ENCODE measurements at regions not wholly inside any gene's neighbourhood (a gene's known extent, or its start where the extent isn't known, plus 50 kb on each side); places are given as distances from the start of the nearest gene placed in this dataset.

GRCh38 chr9:78612091-78612490, 315.2 kb downstream of the PSAT1 start:
- DNase-seq (ENCODE audit: low spot score) = no peak
- Histone ChIP-seq H3K4me3 (no peak overlapping the region), H3K9me3 (no peaks in the 10 kb centered on the region)

GRCh38 chr9:78613006-78613405, 316.1 kb downstream of the PSAT1 start:
- TF ChIP-seq CTCF (IDR thresholded peaks at IDR 0.05) = no peak
- Histone ChIP-seq H3K9me3 (no peaks in the 10 kb centered on the region), H3K4me3 (no peak overlapping the region), H3K36me3 (no peaks in the 10 kb centered on the region), H3K27me3 (no peaks in the 10 kb centered on the region), H3K4me1 (no peaks in the 10 kb centered on the region), H3K27ac (no peak overlapping the region)
- DNase-seq (ENCODE audit: low spot score) = no peak

More at GRCh38 chr9:78612091-78612490, 315.2 kb downstream of the PSAT1 start:
- Histone ChIP-seq H3K27ac (no peak overlapping the region), H3K27me3 (no peaks in the 10 kb centered on the region), H3K36me3 (no peaks in the 10 kb centered on the region), H3K4me1 (no peaks in the 10 kb centered on the region)
- no peak for TF ChIP-seq CTCF (IDR thresholded peaks at IDR 0.05)

GRCh38 chr9:78614892-78615291, 318.0 kb downstream of the PSAT1 start:
- Histone ChIP-seq H3K27me3 (no peaks in the 10 kb centered on the region), H3K9me3 (no peaks in the 10 kb centered on the region), H3K27ac (no peak overlapping the region), H3K36me3 (no peaks in the 10 kb centered on the region), H3K4me3 (no peak overlapping the region), H3K4me1 (no peaks in the 10 kb centered on the region)
- no peak for DNase-seq (ENCODE audit: low spot score)
- TF ChIP-seq CTCF (IDR thresholded peaks at IDR 0.05) = no peak

GRCh38 chr9:78615372-78615771, 318.4 kb downstream of the PSAT1 start:
- Histone ChIP-seq H3K9me3 (no peaks in the 10 kb centered on the region), H3K27me3 (no peaks in the 10 kb centered on the region), H3K27ac (no peak overlapping the region), H3K4me1 (no peaks in the 10 kb centered on the region), H3K36me3 (no peaks in the 10 kb centered on the region), H3K4me3 (no peak overlapping the region)
- TF ChIP-seq CTCF (IDR thresholded peaks at IDR 0.05) = no peak
- DNase-seq (ENCODE audit: low spot score) = no peak

GRCh38 chr9:78618735-78619134, 321.8 kb downstream of the PSAT1 start:
- H3K4me1 ChIP-seq = no peaks in the 10 kb centered on the region
- TF ChIP-seq CTCF (IDR thresholded peaks at IDR 0.05) = no peak
- no peak for DNase-seq (ENCODE audit: low spot score)
- no peaks in the 10 kb centered on the region for H3K36me3 ChIP-seq
- H3K27ac ChIP-seq = no peak overlapping the region
- no peak overlapping the region for H3K4me3 ChIP-seq
- no peaks in the 10 kb centered on the region for H3K9me3 ChIP-seq
- no peaks in the 10 kb centered on the region for H3K27me3 ChIP-seq

GRCh38 chr9:78620303-78620702, 323.4 kb downstream of the PSAT1 start:
- Histone ChIP-seq H3K36me3 (no peaks in the 10 kb centered on the region), H3K27ac (no peak overlapping the region), H3K27me3 (no peaks in the 10 kb centered on the region), H3K4me3 (no peak overlapping the region), H3K4me1 (no peaks in the 10 kb centered on the region), H3K9me3 (no peaks in the 10 kb centered on the region)
- TF ChIP-seq CTCF (IDR thresholded peaks at IDR 0.05) = no peak
- no peak for DNase-seq (ENCODE audit: low spot score)
